Nephron (organoid): ENCODE measurements at regions not wholly inside any gene's neighbourhood (a gene's known extent, or its start where the extent isn't known, plus 50 kb on each side); places are given as distances from the start of the nearest gene placed in this dataset.
"Not testable (repeated sequence)": the region's sequence is repeated elsewhere in the genome, so short reads cannot be mapped to it uniquely, and the experiment has no call there.

Experiments used
- H3K27ac Mint-ChIP-seq, 3 experiments: 2 replicates each; pipeline ENCODE4 v1.8.0; 2020; ENCODE audit warnings: mixed read lengths in 3 of 3, mild to moderate bottlenecking in 2 of 3, moderate library complexity in 1 of 3
- H3K27me3 Mint-ChIP-seq: 2 replicates; pipeline ENCODE4 v1.8.0; 2021; ENCODE audit warnings: low read depth, mild to moderate bottlenecking, moderate library complexity, mixed read lengths
- H3K36me3 Mint-ChIP-seq: 2 replicates; pipeline ENCODE4 v1.8.0; 2020; ENCODE audit warnings: low read depth, mixed read lengths
- H3K4me1 Mint-ChIP-seq: 2 replicates; pipeline ENCODE4 v1.8.0; 2020; ENCODE audit warnings: mixed read lengths
- H3K4me3 Mint-ChIP-seq, 3 experiments: 2 replicates each; pipeline ENCODE4 v1.8.0; 2020; ENCODE audit warnings: mild to moderate bottlenecking in 3 of 3, mixed read lengths in 3 of 3, moderate library complexity in 2 of 3
- H3K9me3 Mint-ChIP-seq: 2 replicates; pipeline ENCODE4 v1.8.0; 2020; ENCODE audit warnings: mixed read lengths
- CTCF ChIP-seq, 3 experiments: fragments of 200-600 bp; sonication (generic); IDR thresholded peaks; one replicate each; pipeline ENCODE4 v1.5.0; 2021; ENCODE audit warnings: antibody characterized with exemption in 3 of 3; ENCODE audit not compliant: unreplicated experiment in 3 of 3

- H3K36me3 Mint-ChIP-seq = peaks cover 4% of the 10 kb centered on the region
- peaks cover 36% of the 10 kb centered on the region for H3K9me3 Mint-ChIP-seq
- no peak for TF ChIP-seq CTCF (IDR thresholded peaks at IDR 0.05; ENCODE audit: unreplicated experiment in 3 of 3)
- no peak overlapping the region for H3K4me3 Mint-ChIP-seq
- H3K27ac Mint-ChIP-seq = no peak overlapping the region
- H3K27me3 Mint-ChIP-seq = no peaks in the 10 kb centered on the region
- no peaks in the 10 kb centered on the region for H3K4me1 Mint-ChIP-seq
These were observed 839.3 kb upstream of the ARRDC3 start for GRCh38 chr5:92222449-92222848.

GRCh38 chr5:92216852-92217251 lies 833.7 kb upstream of the ARRDC3 start:
- H3K9me3 Mint-ChIP-seq = peaks cover 49% of the 10 kb centered on the region
- H3K4me1 Mint-ChIP-seq = not testable (repeated sequence)

GRCh38 chr5:92215116-92215515 lies 832.0 kb upstream of the ARRDC3 start:
- Mint-ChIP-seq H3K27me3 (no peaks in the 10 kb centered on the region), H3K27ac (no peak overlapping the region)

More at GRCh38 chr5:92216852-92217251, 833.7 kb upstream of the ARRDC3 start:
- H3K27me3 Mint-ChIP-seq, H3K27ac Mint-ChIP-seq, H3K4me3 Mint-ChIP-seq, H3K36me3 Mint-ChIP-seq: not testable (repeated sequence)

GRCh38 chr5:92208265-92208664 lies 825.1 kb upstream of the ARRDC3 start:
- Mint-ChIP-seq H3K4me1 (peaks cover 5% of the 10 kb centered on the region), H3K4me3 (no peak overlapping the region), H3K36me3 (peaks cover 4% of the 10 kb centered on the region), H3K9me3 (peaks cover 18% of the 10 kb centered on the region), H3K27ac (no peak overlapping the region), H3K27me3 (no peaks in the 10 kb centered on the region)
- TF ChIP-seq CTCF (IDR thresholded peaks at IDR 0.05; ENCODE audit: unreplicated experiment in 3 of 3) = no peak

More at GRCh38 chr5:92215116-92215515, 832.0 kb upstream of the ARRDC3 start:
- no peak for TF ChIP-seq CTCF (IDR thresholded peaks at IDR 0.05; ENCODE audit: unreplicated experiment in 3 of 3)
- Mint-ChIP-seq H3K36me3 (peaks cover 11% of the 10 kb centered on the region), H3K4me1 (no peaks in the 10 kb centered on the region), H3K9me3 (peaks cover 45% of the 10 kb centered on the region), H3K4me3 (no peak overlapping the region)

GRCh38 chr5:92207151-92207550 lies 824.0 kb upstream of the ARRDC3 start:
- Mint-ChIP-seq H3K36me3 (peaks cover 4% of the 10 kb centered on the region), H3K27ac (peak overlapping the region; percentile 2 to 48 (median 21)), H3K4me1 (peaks cover 5% of the 10 kb centered on the region), H3K9me3 (peaks cover 13% of the 10 kb centered on the region), H3K27me3 (no peaks in the 10 kb centered on the region), H3K4me3 (no peak overlapping the region)
- no peak for TF ChIP-seq CTCF (IDR thresholded peaks at IDR 0.05; ENCODE audit: unreplicated experiment in 3 of 3)

DNA sequence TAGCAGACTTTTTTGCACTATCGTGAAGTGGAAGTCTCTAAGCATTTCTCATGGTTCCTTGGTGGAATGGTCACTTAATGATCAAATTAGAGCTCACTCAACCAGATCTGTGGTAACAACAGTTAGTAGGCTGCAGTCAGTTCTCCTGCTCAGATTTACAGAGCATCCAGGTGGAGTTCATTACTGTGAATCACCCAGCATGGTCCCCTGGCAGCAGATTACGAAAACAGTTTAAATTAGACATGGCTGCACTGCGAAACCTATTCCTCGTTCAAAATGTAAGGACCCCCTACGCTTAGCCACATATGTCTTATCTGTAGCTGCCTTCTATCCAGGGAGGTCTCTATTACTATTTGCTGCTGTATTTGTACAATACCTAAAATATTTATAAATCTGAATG lies 823.6 kb upstream of the ARRDC3 start:
- no peaks in the 10 kb centered on the region for H3K27me3 Mint-ChIP-seq
- peaks cover 4% of the 10 kb centered on the region for H3K36me3 Mint-ChIP-seq
- TF ChIP-seq CTCF (IDR thresholded peaks at IDR 0.05; ENCODE audit: unreplicated experiment in 3 of 3) = no peak
- H3K27ac Mint-ChIP-seq = peak overlapping the region in 1 of 3 experiments; percentile 2
- peaks cover 5% of the 10 kb centered on the region for H3K4me1 Mint-ChIP-seq
- H3K9me3 Mint-ChIP-seq = peaks cover 11% of the 10 kb centered on the region
- no peak overlapping the region for H3K4me3 Mint-ChIP-seq

DNA sequence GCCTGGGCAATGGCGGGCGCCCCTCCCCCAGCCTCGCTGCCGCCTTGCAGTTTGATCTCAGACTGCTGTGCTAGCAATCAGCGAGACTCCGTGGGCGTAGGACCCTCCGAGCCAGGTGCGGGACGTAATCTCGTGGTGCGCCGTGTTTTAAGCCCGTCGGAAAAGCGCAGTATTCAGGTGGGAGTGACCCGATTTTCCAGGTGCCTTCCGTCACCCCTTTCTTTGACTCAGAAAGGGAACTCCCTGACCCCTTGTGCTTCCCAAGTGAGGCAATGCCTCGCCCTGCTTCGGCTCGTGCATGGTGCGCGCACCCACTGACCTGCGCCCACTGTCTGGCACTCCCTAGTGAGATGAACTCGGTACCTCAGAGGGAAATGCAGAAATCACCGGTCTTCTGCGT lies 815.9 kb upstream of the ARRDC3 start:
- not testable (repeated sequence) for H3K27me3 Mint-ChIP-seq, H3K36me3 Mint-ChIP-seq, H3K9me3 Mint-ChIP-seq, H3K4me3 Mint-ChIP-seq, H3K4me1 Mint-ChIP-seq, H3K27ac Mint-ChIP-seq
